ENCODE measurements at regions not wholly inside any gene's neighbourhood (a gene's known extent, or its start where the extent isn't known, plus 50 kb on each side); places are given as distances from the start of the nearest gene placed in this dataset.

DNA sequence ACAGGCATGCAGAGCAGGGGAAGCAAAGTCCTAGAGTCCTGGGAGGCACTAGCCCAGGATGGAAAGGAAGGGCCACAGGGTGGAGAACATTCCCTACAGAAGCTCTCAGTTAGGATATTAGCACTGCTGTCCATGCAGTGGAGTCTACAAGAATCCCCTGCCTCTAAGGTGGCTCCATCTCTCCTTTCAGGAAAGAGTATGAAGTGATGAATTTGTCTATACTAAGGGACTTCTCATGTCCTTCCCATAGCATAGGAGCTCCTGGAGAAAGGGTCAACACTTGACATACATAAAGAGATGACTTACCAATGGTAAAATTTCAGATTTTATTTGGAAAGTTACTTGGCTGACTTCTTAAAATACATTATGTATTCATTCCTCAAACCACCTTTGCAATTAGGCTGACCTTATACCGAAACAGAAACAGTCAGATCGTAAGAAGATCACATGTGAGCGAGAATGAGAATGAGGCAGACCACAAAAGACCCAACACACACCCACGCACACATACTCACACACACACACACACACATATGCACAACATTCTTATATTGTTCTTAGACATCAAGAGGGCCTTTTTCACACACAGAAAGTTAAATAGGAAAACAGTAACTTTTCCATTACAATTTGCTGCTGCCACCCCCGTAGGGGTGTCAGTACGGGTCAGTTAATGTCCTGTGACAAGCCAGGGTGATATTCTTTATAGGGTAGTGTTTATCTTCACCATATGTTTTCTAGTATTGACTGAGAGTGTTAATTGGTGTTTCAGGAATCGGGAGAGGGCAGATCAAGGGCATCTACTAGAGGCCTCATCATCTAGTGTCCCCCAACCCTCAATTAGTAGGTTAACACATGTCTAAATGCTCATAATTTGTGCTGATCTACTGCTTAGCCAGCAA lies 159.4 kb downstream of the FAXC start:
- Histone ChIP-seq H3K27me3 (replicated peaks in 1 of 7) (no peaks in the 10 kb centered on the region), H3K27ac (no peak overlapping the region), H3K4me3 (no peak overlapping the region), H3K4me1 (no peaks in the 10 kb centered on the region), H3K36me3 (no peaks in the 10 kb centered on the region), H3K9me3 (no peaks in the 10 kb centered on the region)
- intact Hi-C loops (cut with DNase I; ENCODE audit: low total_unique reads): no loop called here
- TF ChIP-seq, protein P1, sequence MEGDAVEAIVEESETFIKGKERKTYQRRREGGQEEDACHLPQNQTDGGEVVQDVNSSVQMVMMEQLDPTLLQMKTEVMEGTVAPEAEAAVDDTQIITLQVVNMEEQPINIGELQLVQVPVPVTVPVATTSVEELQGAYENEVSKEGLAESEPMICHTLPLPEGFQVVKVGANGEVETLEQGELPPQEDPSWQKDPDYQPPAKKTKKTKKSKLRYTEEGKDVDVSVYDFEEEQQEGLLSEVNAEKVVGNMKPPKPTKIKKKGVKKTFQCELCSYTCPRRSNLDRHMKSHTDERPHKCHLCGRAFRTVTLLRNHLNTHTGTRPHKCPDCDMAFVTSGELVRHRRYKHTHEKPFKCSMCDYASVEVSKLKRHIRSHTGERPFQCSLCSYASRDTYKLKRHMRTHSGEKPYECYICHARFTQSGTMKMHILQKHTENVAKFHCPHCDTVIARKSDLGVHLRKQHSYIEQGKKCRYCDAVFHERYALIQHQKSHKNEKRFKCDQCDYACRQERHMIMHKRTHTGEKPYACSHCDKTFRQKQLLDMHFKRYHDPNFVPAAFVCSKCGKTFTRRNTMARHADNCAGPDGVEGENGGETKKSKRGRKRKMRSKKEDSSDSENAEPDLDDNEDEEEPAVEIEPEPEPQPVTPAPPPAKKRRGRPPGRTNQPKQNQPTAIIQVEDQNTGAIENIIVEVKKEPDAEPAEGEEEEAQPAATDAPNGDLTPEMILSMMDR (IDR thresholded peaks at IDR 0.05 in 8 of 11, conservative IDR thresholded peaks at IDR 0.05 in 3 of 11): no peak
- TF ChIP-seq POLR2AphosphoS5 (IDR thresholded peaks at IDR 0.05) (no peak), POLR2A (IDR thresholded peaks at IDR 0.05) (no peak)
- 57 to 75% (median 70%) methylated on average over 7 of the region's 7 CpGs for WGBS, 5 donors
- no peak for DNase-seq

- no peak overlapping the region for H3K4me3 ChIP-seq
- H3K27ac ChIP-seq: no peak overlapping the region
- H3K36me3 ChIP-seq: no peaks in the 10 kb centered on the region
- H3K4me1 ChIP-seq: no peaks in the 10 kb centered on the region
- intact Hi-C loops (cut with DNase I; ENCODE audit: low total_unique reads): no loop called here
- H3K27me3 ChIP-seq (replicated peaks in 1 of 7): no peaks in the 10 kb centered on the region
- TF ChIP-seq, protein P1 (IDR thresholded peaks at IDR 0.05 in 8 of 11, conservative IDR thresholded peaks at IDR 0.05 in 3 of 11): no peak
- TF ChIP-seq POLR2AphosphoS5 (IDR thresholded peaks at IDR 0.05) (no peak), POLR2A (IDR thresholded peaks at IDR 0.05) (no peak)
- WGBS, 5 donors: 68 to 85% (median 83%) methylated on average over 2 of the region's 2 CpGs
- DNase-seq: no peak
- H3K9me3 ChIP-seq: peaks cover 0 to 3% (median 0%) of the 10 kb centered on the region in 8 donors
Measured at GRCh38 chr6:99187429-99187828, 162.0 kb downstream of the FAXC start.

DNA sequence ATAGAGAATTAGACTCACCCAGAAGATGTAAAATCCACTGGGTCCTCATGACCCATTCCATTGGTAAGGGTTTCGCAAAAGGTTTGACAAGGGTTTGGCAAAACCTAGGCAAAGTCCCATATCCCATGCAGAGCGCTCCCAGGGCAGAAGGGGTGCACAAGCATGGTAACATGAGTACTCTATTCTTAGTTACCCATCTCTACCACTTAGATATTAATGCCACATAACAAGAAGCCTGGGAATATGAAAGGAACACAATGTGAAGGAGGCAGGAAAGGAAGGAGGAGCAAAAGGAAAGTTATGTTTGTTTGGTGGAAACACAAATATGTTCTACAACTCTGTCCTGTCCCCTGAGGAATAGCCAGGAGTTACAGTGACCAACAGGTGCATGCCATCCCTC lies 163.1 kb downstream of the FAXC start:
- H3K4me1 ChIP-seq: no peaks in the 10 kb centered on the region
- H3K4me3 ChIP-seq: no peak overlapping the region
- no peaks in the 10 kb centered on the region for H3K27me3 ChIP-seq (replicated peaks in 1 of 7)
- TF ChIP-seq, protein P1 (IDR thresholded peaks at IDR 0.05 in 8 of 11, conservative IDR thresholded peaks at IDR 0.05 in 3 of 11): no peak
- no peak for TF ChIP-seq POLR2A (IDR thresholded peaks at IDR 0.05)
- TF ChIP-seq POLR2AphosphoS5 (IDR thresholded peaks at IDR 0.05): no peak
- 74 to 92% (median 87%) methylated on average over 2 of the region's 2 CpGs for WGBS, 5 donors
- intact Hi-C loops (cut with DNase I; ENCODE audit: low total_unique reads): no loop called here
- no peaks in the 10 kb centered on the region for H3K36me3 ChIP-seq
- no peak for DNase-seq
- H3K9me3 ChIP-seq: peaks cover 0 to 14% (median 5%) of the 10 kb centered on the region in 8 donors
- H3K27ac ChIP-seq: no peak overlapping the region

GRCh38 chr6:99185525-99185924 lies 163.9 kb downstream of the FAXC start:
- TF ChIP-seq, protein P1 (IDR thresholded peaks at IDR 0.05 in 8 of 11, conservative IDR thresholded peaks at IDR 0.05 in 3 of 11): no peak
- TF ChIP-seq POLR2A (IDR thresholded peaks at IDR 0.05): no peak
- TF ChIP-seq POLR2AphosphoS5 (IDR thresholded peaks at IDR 0.05): no peak
- Histone ChIP-seq H3K4me3 (no peak overlapping the region), H3K27ac (no peak overlapping the region), H3K36me3 (no peaks in the 10 kb centered on the region), H3K27me3 (replicated peaks in 1 of 7) (no peaks in the 10 kb centered on the region), H3K9me3 (peaks cover 0 to 22% (median 13%) of the 10 kb centered on the region in 8 donors), H3K4me1 (no peaks in the 10 kb centered on the region)
- WGBS, 5 donors: 67 to 83% (median 82%) methylated on average over 5 of the region's 5 CpGs
- intact Hi-C loops (cut with DNase I; ENCODE audit: low total_unique reads): no loop called here
- no peak for DNase-seq
